ENCODE measurements at regions not wholly inside any gene's neighbourhood (a gene's known extent, or its start where the extent isn't known, plus 50 kb on each side); places are given as distances from the start of the nearest gene placed in this dataset.
"Not testable (repeated sequence)": the region's sequence is repeated elsewhere in the genome, so short reads cannot be mapped to it uniquely, and the experiment has no call there.

- no peak for DNase-seq (ENCODE audit: low read depth, low spot score)
These were observed 358.1 kb upstream of the NDST3 start for GRCh38 chr4:117676153-117676552.

GRCh38 chr4:117678861-117679260 is 355.4 kb upstream of the NDST3 start:
- DNase-seq (ENCODE audit: low read depth, low spot score): no peak

GRCh38 chr4:117691572-117692351 is 342.5 kb upstream of the NDST3 start:
- no peak for DNase-seq (ENCODE audit: low read depth, low spot score)

GRCh38 chr4:117692538-117692937 is 341.7 kb upstream of the NDST3 start:
- DNase-seq (ENCODE audit: low read depth, low spot score): no peak

- DNase-seq (ENCODE audit: low read depth, low spot score): no peak
These were observed 334.7 kb upstream of the NDST3 start for GRCh38 chr4:117699595-117699994.

GRCh38 chr4:117700111-117700892 is 334.0 kb upstream of the NDST3 start:
- no peak for DNase-seq (ENCODE audit: low read depth, low spot score)

GRCh38 chr4:117702353-117702752 is 331.9 kb upstream of the NDST3 start:
- no peak for DNase-seq (ENCODE audit: low read depth, low spot score)

GRCh38 chr4:117704721-117705120 is 329.6 kb upstream of the NDST3 start:
- DNase-seq (ENCODE audit: low read depth, low spot score): no peak

- DNase-seq (ENCODE audit: low read depth, low spot score): no peak
These were observed 293.6 kb upstream of the NDST3 start for GRCh38 chr4:117740736-117741135.

GRCh38 chr4:117745379-117745778 is 288.9 kb upstream of the NDST3 start:
- not testable (repeated sequence) for DNase-seq (ENCODE audit: low read depth, low spot score)

GRCh38 chr4:117755438-117755837 is 278.8 kb upstream of the NDST3 start:
- DNase-seq (ENCODE audit: low read depth, low spot score): no peak

- DNase-seq (ENCODE audit: low read depth, low spot score): no peak
These were observed 265.7 kb upstream of the NDST3 start for GRCh38 chr4:117768610-117769009.

GRCh38 chr4:117770269-117771102 is 263.8 kb upstream of the NDST3 start:
- no peak for DNase-seq (ENCODE audit: low read depth, low spot score)

GRCh38 chr4:117771647-117772337 is 262.5 kb upstream of the NDST3 start:
- no peak for DNase-seq (ENCODE audit: low read depth, low spot score)

- DNase-seq (ENCODE audit: low read depth, low spot score): no peak
These were observed 261.0 kb upstream of the NDST3 start for GRCh38 chr4:117773064-117773936.

GRCh38 chr4:117777721-117778120 is 256.6 kb upstream of the NDST3 start:
- no peak for DNase-seq (ENCODE audit: low read depth, low spot score)

- no peak for DNase-seq (ENCODE audit: low read depth, low spot score)
These were observed 250.6 kb upstream of the NDST3 start for GRCh38 chr4:117783716-117784115.

GRCh38 chr4:117784266-117784665 is 250.0 kb upstream of the NDST3 start:
- no peak for DNase-seq (ENCODE audit: low read depth, low spot score)

- no peak for DNase-seq (ENCODE audit: low read depth, low spot score)
These were observed 247.7 kb upstream of the NDST3 start for GRCh38 chr4:117786566-117786965.

- DNase-seq (ENCODE audit: low read depth, low spot score): no peak
These were observed 240.3 kb upstream of the NDST3 start for GRCh38 chr4:117793845-117794480.
